Inflammatory macrophage treated with lipopolysaccharide for 4 hours (primary cell): ENCODE measurements at regions not wholly inside any gene's neighbourhood (a gene's known extent, or its start where the extent isn't known, plus 50 kb on each side); places are given as distances from the start of the nearest gene placed in this dataset.
A peak's percentile ranks its signal among the peaks of the same experiment; 100 is the strongest.
"Not testable (repeated sequence)": the region's sequence is repeated elsewhere in the genome, so short reads cannot be mapped to it uniquely, and the experiment has no call there.

Experiments used
- DNase-seq: peaks from one replicate; pipeline ENCODE4 v3.0.0-alpha.2; 2020

- no peak for DNase-seq
Observed at GRCh38 chr5:77908787-77909186, 132.6 kb upstream of the TBCA start.

- no peak for DNase-seq
Observed at GRCh38 chr5:77907786-77908185, 131.6 kb upstream of the TBCA start.

- DNase-seq, result peak; percentile 8
Observed at GRCh38 chr5:77906806-77907205, 130.7 kb upstream of the TBCA start.

- DNase-seq, result no peak
Observed at GRCh38 chr5:77904362-77904761, 128.2 kb upstream of the TBCA start.

- DNase-seq, result no peak
Observed at GRCh38 chr5:77900691-77901090, 124.6 kb upstream of the TBCA start.

GRCh38 chr5:77898385-77898784, 122.2 kb upstream of the TBCA start:
- DNase-seq, result no peak

- DNase-seq, result no peak
Observed at GRCh38 chr5:77896338-77896737, 120.2 kb upstream of the TBCA start.

GRCh38 chr5:77894103-77894502, 118.0 kb upstream of the TBCA start:
- not testable (repeated sequence) for DNase-seq

- peak; percentile 68 for DNase-seq
Observed at GRCh38 chr5:77893225-77893860, 117.2 kb upstream of the TBCA start.

- no peak for DNase-seq
Observed at GRCh38 chr5:77892061-77893010, 116.2 kb upstream of the TBCA start.

GRCh38 chr5:77885519-77885918, 109.4 kb upstream of the TBCA start:
- DNase-seq, result no peak

- peak; percentile 54 for DNase-seq
Observed at GRCh38 chr5:77882670-77883257, 106.6 kb upstream of the TBCA start.

GRCh38 chr5:77881528-77881927, 105.4 kb upstream of the TBCA start:
- no peak for DNase-seq

- DNase-seq, result peak; percentile 76
Observed at GRCh38 chr5:77877516-77878355, 101.6 kb upstream of the TBCA start.

- DNase-seq, result peak; percentile 74
Observed at GRCh38 chr5:77876862-77877502, 100.8 kb upstream of the TBCA start.

- peak; percentile 58 for DNase-seq
Observed at GRCh38 chr5:77876316-77876715, 100.2 kb upstream of the TBCA start.

GRCh38 chr5:77874691-77875090, 98.6 kb upstream of the TBCA start:
- DNase-seq, result no peak

GRCh38 chr5:77873239-77873638, 97.1 kb upstream of the TBCA start:
- no peak for DNase-seq

GRCh38 chr5:77871946-77872345, 95.8 kb upstream of the TBCA start:
- DNase-seq, result no peak

- no peak for DNase-seq
Observed at GRCh38 chr5:77871016-77871415, 94.9 kb upstream of the TBCA start.

GRCh38 chr5:77869116-77869798, 93.1 kb upstream of the TBCA start:
- DNase-seq, result no peak

GRCh38 chr5:77867914-77868313, 91.8 kb upstream of the TBCA start:
- DNase-seq, result no peak
